Left ventricle myocardium inferior (tissue), 1 donor: ENCODE measurements at regions not wholly inside any gene's neighbourhood (a gene's known extent, or its start where the extent isn't known, plus 50 kb on each side); places are given as distances from the start of the nearest gene placed in this dataset.

Source experiments
- DNase-seq: peaks from one replicate; pipeline ENCODE4 v3.0.0-alpha.2; 2020
- H3K27ac ChIP-seq: fragments of 200-600 bp; replicated peaks from 2 replicates; pipeline ENCODE4 v1.8.0; 2021
- H3K27me3 ChIP-seq: fragments of 200-600 bp; 2 replicates; pipeline ENCODE4 v1.8.0; 2021; ENCODE audit warnings: low read depth
- H3K36me3 ChIP-seq: fragments of 200-600 bp; 2 replicates; pipeline ENCODE4 v1.8.0; 2021
- H3K4me1 ChIP-seq: fragments of 200-600 bp; 2 replicates; pipeline ENCODE4 v1.8.0; 2021
- H3K4me3 ChIP-seq: fragments of 200-600 bp; 2 replicates; pipeline ENCODE4 v1.8.0; 2021; ENCODE audit warnings: mild to moderate bottlenecking, moderate library complexity
- H3K9me3 ChIP-seq: fragments of 200-600 bp; replicated peaks from 2 replicates; pipeline ENCODE4 v1.8.0; 2021
- CTCF ChIP-seq: fragments of 200-600 bp; IDR thresholded peaks from 2 replicates; pipeline ENCODE4 v1.8.0; 2021; ENCODE audit warnings: antibody characterized with exemption, mild to moderate bottlenecking, borderline replicate concordance
- intact Hi-C: fragments of 100-400 bp; cut with micrococcal nuclease; formaldehyde crosslinking; loops from one replicate; pipeline ENCODE4 v1.11.0; 2022
- donor health status: DM: no; HTN: yes; CAD: no; lungs with severe emphysema.

GRCh38 chr12:125330645-125331341 is 265.6 kb downstream of the AACS start:
- H3K9me3 ChIP-seq: peaks cover 4% of the 10 kb centered on the region
- no peaks in the 10 kb centered on the region for H3K36me3 ChIP-seq
- intact Hi-C loops: no loop called here
- peak; percentile 62 for DNase-seq
- H3K27me3 ChIP-seq: peaks cover 56% of the 10 kb centered on the region
- no peak overlapping the region for H3K27ac ChIP-seq
- peak overlapping the region; percentile 69 for H3K4me3 ChIP-seq
- H3K4me1 ChIP-seq: peaks cover 11% of the 10 kb centered on the region
- peak; percentile 96 for TF ChIP-seq CTCF

GRCh38 chr12:125331342-125332052 is 266.3 kb downstream of the AACS start:
- no peaks in the 10 kb centered on the region for H3K36me3 ChIP-seq
- no peak overlapping the region for H3K27ac ChIP-seq

GRCh38 chr12:125332900-125333299 is 267.7 kb downstream of the AACS start:
- peaks cover 4% of the 10 kb centered on the region for H3K9me3 ChIP-seq
- intact Hi-C loops: no loop called here
- no peak for TF ChIP-seq CTCF
- no peak for DNase-seq
- H3K4me1 ChIP-seq: peaks cover 11% of the 10 kb centered on the region
- H3K4me3 ChIP-seq: no peak overlapping the region
- H3K36me3 ChIP-seq: no peaks in the 10 kb centered on the region
- no peak overlapping the region for H3K27ac ChIP-seq
- peaks cover 35% of the 10 kb centered on the region for H3K27me3 ChIP-seq

More at GRCh38 chr12:125331342-125332052, 266.3 kb downstream of the AACS start:
- H3K4me3 ChIP-seq: peak overlapping the region; percentile 69
- peaks cover 4% of the 10 kb centered on the region for H3K9me3 ChIP-seq
- intact Hi-C loops: no loop called here
- DNase-seq: no peak
- H3K4me1 ChIP-seq: peaks cover 11% of the 10 kb centered on the region
- H3K27me3 ChIP-seq: peaks cover 49% of the 10 kb centered on the region
- no peak for TF ChIP-seq CTCF

- Histone ChIP-seq H3K4me1 (peaks cover 11% of the 10 kb centered on the region), H3K4me3 (no peak overlapping the region), H3K9me3 (no peaks in the 10 kb centered on the region), H3K36me3 (no peaks in the 10 kb centered on the region), H3K27ac (no peak overlapping the region), H3K27me3 (peaks cover 4% of the 10 kb centered on the region)
- intact Hi-C loops: no loop called here
- no peak for DNase-seq
- TF ChIP-seq CTCF: no peak
Measured at GRCh38 chr12:125336246-125336645, 271.0 kb downstream of the AACS start.

GRCh38 chr12:125340791-125341190 is 275.6 kb downstream of the AACS start:
- peak; percentile 18 for DNase-seq
- intact Hi-C loops: no loop called here
- Histone ChIP-seq H3K27ac (peak overlapping the region; percentile 16), H3K27me3 (no peaks in the 10 kb centered on the region), H3K4me1 (peaks cover 16% of the 10 kb centered on the region), H3K36me3 (no peaks in the 10 kb centered on the region), H3K4me3 (no peak overlapping the region), H3K9me3 (no peaks in the 10 kb centered on the region)
- peak; percentile 17 for TF ChIP-seq CTCF
